H9 (cell line): ENCODE measurements at regions not wholly inside any gene's neighbourhood (a gene's known extent, or its start where the extent isn't known, plus 50 kb on each side); places are given as distances from the start of the nearest gene placed in this dataset.

Experiments used
- DNase-seq: peaks from one replicate; pipeline ENCODE4 v3.0.0-alpha.2; 2017
- H2AFZ ChIP-seq: one replicate; pipeline ENCODE4 v1.6.1; 2013; ENCODE audit warnings: mild to moderate bottlenecking, low read length, control low read depth, moderate library complexity
- H2AK5ac ChIP-seq: 2 replicates; pipeline ENCODE4 v1.6.1; 2013; ENCODE audit warnings: low read length, control low read depth, mixed read lengths; ENCODE audit not compliant: insufficient read length
- H2BK120ac ChIP-seq: one replicate; pipeline ENCODE4 v1.6.1; 2013; ENCODE audit warnings: low read depth, mild to moderate bottlenecking, low read length, control low read depth, inconsistent platforms; ENCODE audit not compliant: poor library complexity, severe bottlenecking
- H2BK12ac ChIP-seq: 2 replicates; pipeline ENCODE4 v1.6.1; 2013; ENCODE audit warnings: low read length, control low read depth, mixed read lengths, low read depth; ENCODE audit not compliant: insufficient read length
- H2BK15ac ChIP-seq: 2 replicates; pipeline ENCODE4 v1.6.1; 2013; ENCODE audit warnings: low read depth, low read length, control low read depth
- H2BK20ac ChIP-seq: one replicate; pipeline ENCODE4 v1.6.1; 2013; ENCODE audit warnings: low read depth, mild to moderate bottlenecking, low read length, control low read depth, inconsistent platforms; ENCODE audit not compliant: poor library complexity, severe bottlenecking
- H2BK5ac ChIP-seq: 2 replicates; pipeline ENCODE4 v1.6.1; 2013; ENCODE audit warnings: low read length, control low read depth, mixed read lengths; ENCODE audit not compliant: insufficient read length
- H3K14ac ChIP-seq: 2 replicates; pipeline ENCODE4 v1.6.1; 2013; ENCODE audit warnings: low read length, control low read depth; ENCODE audit not compliant: insufficient read depth
- H3K18ac ChIP-seq: 2 replicates; pipeline ENCODE4 v1.6.1; 2013; ENCODE audit warnings: low read depth, mild to moderate bottlenecking, mixed read lengths, low read length, control low read depth; ENCODE audit not compliant: insufficient read length
- H3K23ac ChIP-seq: 2 replicates; pipeline ENCODE4 v1.6.1; 2013; ENCODE audit warnings: low read length, control low read depth, mixed read lengths, low read depth; ENCODE audit not compliant: insufficient read length
- H3K23me2 ChIP-seq: 2 replicates; pipeline ENCODE4 v1.6.1; 2013; ENCODE audit warnings: low read depth, mild to moderate bottlenecking, mixed read lengths, low read length, control low read depth; ENCODE audit not compliant: insufficient read length, poor library complexity, severe bottlenecking
- H3K27ac ChIP-seq: 2 replicates; pipeline ENCODE4 v1.5.1; 2013; ENCODE audit warnings: low read length, control low read depth, mixed read lengths, low read depth; ENCODE audit not compliant: insufficient read length
- H3K27me3 ChIP-seq: 2 replicates; pipeline ENCODE4 v1.6.1; 2013; ENCODE audit warnings: low read length, control low read depth, inconsistent platforms; ENCODE audit not compliant: insufficient read depth
- H3K4ac ChIP-seq: 2 replicates; pipeline ENCODE4 v1.6.1; 2013; ENCODE audit warnings: low read depth, mild to moderate bottlenecking, control low read depth, inconsistent platforms, low read length, moderate library complexity
- H3K4me1 ChIP-seq: 2 replicates; pipeline ENCODE4 v1.6.1; 2013; ENCODE audit warnings: low read length, control low read depth, inconsistent platforms; ENCODE audit not compliant: insufficient read depth
- H3K4me2 ChIP-seq: 2 replicates; pipeline ENCODE4 v1.6.1; 2013; ENCODE audit warnings: low read length, control low read depth, mixed read lengths; ENCODE audit not compliant: insufficient read length, insufficient read depth
- H3K56ac ChIP-seq: 2 replicates; pipeline ENCODE4 v1.6.1; 2013; ENCODE audit warnings: low read depth, mild to moderate bottlenecking, mixed read lengths, low read length, control low read depth; ENCODE audit not compliant: insufficient read length
- H3K79me1 ChIP-seq: 2 replicates; pipeline ENCODE4 v1.6.1; 2013; ENCODE audit warnings: low read depth, mild to moderate bottlenecking, moderate library complexity, low read length, control low read depth, inconsistent platforms; ENCODE audit not compliant: insufficient read depth, poor library complexity, severe bottlenecking
- H3K79me2 ChIP-seq: 2 replicates; pipeline ENCODE4 v1.6.1; 2013; ENCODE audit warnings: low read length, control low read depth, inconsistent platforms; ENCODE audit not compliant: insufficient read depth
- H3K9ac ChIP-seq: 2 replicates; pipeline ENCODE4 v1.6.1; 2013; ENCODE audit warnings: low read length, control low read depth, mixed read lengths; ENCODE audit not compliant: insufficient read length; ENCODE audit errors: extremely low read depth
- H3K9me3 ChIP-seq: one replicate; pipeline ENCODE4 v1.6.1; 2013; ENCODE audit warnings: low read depth, low read length, inconsistent platforms; ENCODE audit not compliant: control insufficient read depth
- H3T11ph ChIP-seq: one replicate; pipeline ENCODE4 v1.6.1; 2013; ENCODE audit warnings: mild to moderate bottlenecking, low read length, control low read depth, inconsistent platforms
- H4K20me1 ChIP-seq: one replicate; pipeline ENCODE4 v1.6.1; 2013; ENCODE audit not compliant: control insufficient read depth, insufficient read length, insufficient read depth
- H4K5ac ChIP-seq: 2 replicates; pipeline ENCODE4 v1.6.1; 2013; ENCODE audit warnings: low read depth, mild to moderate bottlenecking, mixed read lengths, low read length, control low read depth; ENCODE audit not compliant: insufficient read length
- H4K8ac ChIP-seq: replicated peaks from 2 replicates; pipeline ENCODE4 v1.6.1; 2013; ENCODE audit warnings: low read length, control low read depth, mixed read lengths, low read depth; ENCODE audit not compliant: insufficient read length
- H4K91ac ChIP-seq: 2 replicates; pipeline ENCODE4 v1.6.1; 2013; ENCODE audit warnings: low read depth, mild to moderate bottlenecking, moderate library complexity, mixed read lengths, low read length, control low read depth; ENCODE audit not compliant: insufficient read length
- H3K27ac Mint-ChIP-seq, 3 experiments: 2 replicates in 2 of 3; 3 replicates in 1 of 3; pipeline ENCODE4 v1.8.0; 2020 to 2021; ENCODE audit warnings: mixed read lengths in 3 of 3, mild to moderate bottlenecking in 1 of 3, moderate library complexity in 1 of 3
- H3K27me3 Mint-ChIP-seq: 2 replicates; pipeline ENCODE4 v1.8.0; 2021; ENCODE audit warnings: low read depth, mild to moderate bottlenecking, moderate library complexity, mixed read lengths
- H3K36me3 Mint-ChIP-seq, 3 experiments: 2 replicates in 2 of 3; 3 replicates in 1 of 3; pipeline ENCODE4 v1.8.0; 2020 to 2021; ENCODE audit warnings: low read depth in 3 of 3, mixed read lengths in 3 of 3; ENCODE audit not compliant: insufficient read depth in 1 of 3
- H3K4me1 Mint-ChIP-seq, 2 experiments: 2 replicates each; pipeline ENCODE4 v1.8.0; 2020; ENCODE audit warnings: mixed read lengths in 2 of 2
- H3K4me3 Mint-ChIP-seq, 2 experiments: 2 replicates in 1 of 2; 3 replicates in 1 of 2; pipeline ENCODE4 v1.8.0; 2020 to 2021; ENCODE audit warnings: mild to moderate bottlenecking in 2 of 2, mixed read lengths in 2 of 2, moderate library complexity in 1 of 2
- H3K9me3 Mint-ChIP-seq, 2 experiments: 2 replicates in 1 of 2; 3 replicates in 1 of 2; pipeline ENCODE4 v1.8.0; 2020; ENCODE audit warnings: mild to moderate bottlenecking in 2 of 2, mixed read lengths in 2 of 2, moderate library complexity in 1 of 2
- WGBS: extraction: QIAGEN DNeasy Blood & Tissue Kit; methylation state at CpG from one replicate; pipeline ENCODE4 v1.1.7; 2013; ENCODE audit warnings: missing lambda C conversion rate, low lambda C conversion rate, mixed read lengths; ENCODE audit not compliant: insufficient read length; ENCODE audit errors: extremely low coverage; 5-methylcytosine and 5-hydroxymethylcytosine counted together
- TF ChIP-seq, protein P1 (sequence below): fragments of 200-600 bp; sonication (generic); conservative IDR thresholded peaks from 3 replicates; pipeline ENCODE4 v1.8.0; 2021; ENCODE audit warnings: antibody characterized with exemption, mild to moderate bottlenecking

DNA sequence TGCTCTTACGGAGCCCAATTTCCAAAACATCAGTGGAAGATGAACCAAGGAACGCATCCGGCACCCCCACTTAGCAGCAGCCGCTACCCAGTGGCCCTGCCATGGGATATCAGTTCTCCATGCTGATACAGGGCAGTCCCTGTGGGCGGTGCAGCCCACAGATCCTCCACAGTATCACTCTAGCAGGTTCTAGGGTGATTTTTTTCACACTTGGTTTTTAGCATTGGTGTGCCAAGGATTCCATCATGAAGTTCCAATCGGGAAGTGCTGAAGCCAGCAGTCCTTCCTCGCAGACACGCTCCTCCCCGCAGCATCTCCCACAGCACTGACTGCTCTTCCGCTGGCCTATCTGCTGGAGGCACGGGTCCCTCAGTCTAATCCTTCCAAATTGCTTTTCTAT lies 261.9 kb downstream of the SYK start:
- no peaks in the 10 kb centered on the region; the same call in 1 of the 2 replicates for H3K27me3 Mint-ChIP-seq
- Histone ChIP-seq H2BK15ac (no peak overlapping the region), H3K27ac (no peak overlapping the region), H4K5ac (no peak overlapping the region), H3K4ac (no peak overlapping the region), H2BK120ac (no peak overlapping the region), H3K23ac (no peak overlapping the region), H2AFZ (no peak overlapping the region), H2AK5ac (no peak overlapping the region), H2BK12ac (no peak overlapping the region), H3K9me3 (no peaks in the 10 kb centered on the region), H3K79me1 (no peaks in the 10 kb centered on the region), H2BK5ac (no peak overlapping the region), H3K27me3 (no peaks in the 10 kb centered on the region), H3K23me2 (no peaks in the 10 kb centered on the region), H3K14ac (no peak overlapping the region), H4K91ac (no peak overlapping the region), H3K9ac (no peak overlapping the region), H3K4me1 (no peaks in the 10 kb centered on the region; the same call in 1 of the 2 replicates), H3K79me2 (no peaks in the 10 kb centered on the region), H3K18ac (no peak overlapping the region), H3K56ac (no peak overlapping the region), H4K20me1 (no peaks in the 10 kb centered on the region), H2BK20ac (no peak overlapping the region), H4K8ac (no peak overlapping the region), H3T11ph (no peak overlapping the region), H3K4me2 (no peak overlapping the region)
- no peak overlapping the region for H3K27ac Mint-ChIP-seq
- peaks cover 6 to 11% of the 10 kb centered on the region in 2 experiments; a peak in 4 of 5 replicates for H3K9me3 Mint-ChIP-seq
- TF ChIP-seq, protein P1, sequence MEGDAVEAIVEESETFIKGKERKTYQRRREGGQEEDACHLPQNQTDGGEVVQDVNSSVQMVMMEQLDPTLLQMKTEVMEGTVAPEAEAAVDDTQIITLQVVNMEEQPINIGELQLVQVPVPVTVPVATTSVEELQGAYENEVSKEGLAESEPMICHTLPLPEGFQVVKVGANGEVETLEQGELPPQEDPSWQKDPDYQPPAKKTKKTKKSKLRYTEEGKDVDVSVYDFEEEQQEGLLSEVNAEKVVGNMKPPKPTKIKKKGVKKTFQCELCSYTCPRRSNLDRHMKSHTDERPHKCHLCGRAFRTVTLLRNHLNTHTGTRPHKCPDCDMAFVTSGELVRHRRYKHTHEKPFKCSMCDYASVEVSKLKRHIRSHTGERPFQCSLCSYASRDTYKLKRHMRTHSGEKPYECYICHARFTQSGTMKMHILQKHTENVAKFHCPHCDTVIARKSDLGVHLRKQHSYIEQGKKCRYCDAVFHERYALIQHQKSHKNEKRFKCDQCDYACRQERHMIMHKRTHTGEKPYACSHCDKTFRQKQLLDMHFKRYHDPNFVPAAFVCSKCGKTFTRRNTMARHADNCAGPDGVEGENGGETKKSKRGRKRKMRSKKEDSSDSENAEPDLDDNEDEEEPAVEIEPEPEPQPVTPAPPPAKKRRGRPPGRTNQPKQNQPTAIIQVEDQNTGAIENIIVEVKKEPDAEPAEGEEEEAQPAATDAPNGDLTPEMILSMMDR: no peak
- WGBS: no CpG with 5 or more reads among the region's 11 CpGs
- peaks cover 11 to 17% of the 10 kb centered on the region in 2 experiments for H3K4me1 Mint-ChIP-seq
- no peak overlapping the region for H3K4me3 Mint-ChIP-seq
- H3K36me3 Mint-ChIP-seq: peaks cover 0 to 14% (median 0%) of the 10 kb centered on the region in 3 experiments; a peak in 3 of 7 replicates
- DNase-seq: no peak
